HEK293 (cell line): ENCODE measurements at regions not wholly inside any gene's neighbourhood (a gene's known extent, or its start where the extent isn't known, plus 50 kb on each side); places are given as distances from the start of the nearest gene placed in this dataset.

ENCODE experiments used
- CTCF ChIA-PET: fragments of 350-600 bp; formaldehyde crosslinking; extraction: SDS; loops from one replicate; lab custom pipeline; 2021; ENCODE audit warnings: antibody characterized with exemption; lab: Yijun Ruan, JAX
- POLR2A ChIA-PET: fragments of 300-600 bp; formaldehyde crosslinking; extraction: SDS; loops from one replicate; lab custom pipeline; 2020; ENCODE audit warnings: antibody characterized with exemption, inconsistent platforms; lab: Yijun Ruan, JAX
- H3K27ac ChIP-seq: fragments of 200-500 bp; sonication (Bioruptor generic); 2 replicates; pipeline ENCODE4 v1.5.1; 2014; ENCODE audit warnings: low read depth, low read length, control low read depth, inconsistent platforms; ENCODE audit errors: extremely low read depth
- H3K36me3 ChIP-seq, 2 experiments: fragments of 200-500 bp in 1 of 2; sonication (Bioruptor generic) in 1 of 2; 1 replicate in 1 of 2; 2 replicates in 1 of 2; pipeline ENCODE4 v1.5.1; 2014 to 2017; ENCODE audit warnings: inconsistent platforms in 2 of 2, low read length in 2 of 2; ENCODE audit not compliant: control insufficient read depth in 2 of 2, insufficient read depth in 1 of 2
- H3K4me1 ChIP-seq: fragments of 200-500 bp; sonication (Bioruptor generic); 2 replicates; pipeline ENCODE4 v1.5.1; 2014; ENCODE audit warnings: mild to moderate bottlenecking, low read length, inconsistent platforms; ENCODE audit not compliant: control insufficient read depth, insufficient read depth
- H3K4me3 ChIP-seq: 2 replicates; pipeline ENCODE4 v1.5.1; 2011; ENCODE audit warnings: low read depth, mild to moderate bottlenecking, control low read depth, low read length, moderate library complexity
- H3K9me3 ChIP-seq: fragments of 200-500 bp; sonication (Bioruptor generic); 2 replicates; pipeline ENCODE4 v1.5.1; 2014; ENCODE audit warnings: low read depth, low read length, inconsistent platforms; ENCODE audit not compliant: control insufficient read depth, insufficient read depth
- HOXC10 ChIP-seq: sonication (generic); formaldehyde crosslinking; IDR thresholded peaks from 2 replicates; pipeline ENCODE4 v1.8.1; 2023; ENCODE audit warnings: mild to moderate bottlenecking, missing genetic modification reagents
- MYNN ChIP-seq: fragments of 450-650 bp; formaldehyde crosslinking; IDR thresholded peaks from 2 replicates; pipeline ENCODE4 v1.5.1; 2016; ENCODE audit warnings: missing biosample characterization, missing genetic modification characterization, borderline replicate concordance
- OVOL3 ChIP-seq: fragments of 450-650 bp; formaldehyde crosslinking; IDR thresholded peaks from 2 replicates; pipeline ENCODE4 v1.5.1; 2016; ENCODE audit warnings: missing biosample characterization, missing genetic modification characterization
- SETDB1 ChIP-seq: IDR thresholded peaks from one replicate; pipeline ENCODE4 v1.6.1; 2017; ENCODE audit warnings: mild to moderate bottlenecking, low read length, moderate library complexity, mixed read lengths; ENCODE audit not compliant: insufficient read length
- YY2 ChIP-seq: fragments of 450-650 bp; formaldehyde crosslinking; IDR thresholded peaks from 2 replicates; pipeline ENCODE4 v1.5.1; 2016; ENCODE audit warnings: missing biosample characterization, missing genetic modification characterization
- ZBTB48 ChIP-seq: fragments of 450-650 bp; formaldehyde crosslinking; IDR thresholded peaks from 2 replicates; pipeline ENCODE4 v1.5.1; 2016; ENCODE audit warnings: missing biosample characterization, missing genetic modification characterization
- ZNF138 ChIP-seq: fragments of 450-650 bp; formaldehyde crosslinking; IDR thresholded peaks from 2 replicates; pipeline ENCODE4 v1.5.1; 2016; ENCODE audit warnings: missing biosample characterization, missing genetic modification characterization, borderline replicate concordance
- ZNF23 ChIP-seq: fragments of 450-650 bp; formaldehyde crosslinking; IDR thresholded peaks from 2 replicates; pipeline ENCODE4 v1.5.1; 2016; ENCODE audit warnings: missing biosample characterization, missing genetic modification characterization, borderline replicate concordance
- ZNF274 ChIP-seq, 2 experiments: fragments of 200-500 bp in 1 of 2; fragments of 450-650 bp in 1 of 2; sonication (Bioruptor generic) in 1 of 2; formaldehyde crosslinking in 1 of 2; IDR thresholded peaks; 2 replicates each; pipeline versions ENCODE4 v1.5.1 to v1.6.1; 2014 to 2016; ENCODE audit warnings: borderline replicate concordance in 1 of 2, inconsistent platforms in 1 of 2, low read length in 1 of 2, missing biosample characterization in 1 of 2, missing genetic modification characterization in 1 of 2
- ZNF530 ChIP-seq: fragments of 450-650 bp; formaldehyde crosslinking; IDR thresholded peaks from 2 replicates; pipeline ENCODE4 v1.5.1; 2016; ENCODE audit warnings: low read depth, missing biosample characterization, missing genetic modification characterization
- ZNF555 ChIP-seq: fragments of 450-650 bp; formaldehyde crosslinking; conservative IDR thresholded peaks from 2 replicates; pipeline ENCODE4 v1.5.1; 2017; ENCODE audit warnings: missing biosample characterization, mild to moderate bottlenecking, missing genetic modification characterization, inconsistent platforms
- ZNF624 ChIP-seq: fragments of 450-650 bp; formaldehyde crosslinking; IDR thresholded peaks from 2 replicates; pipeline ENCODE4 v1.5.1; 2017; ENCODE audit warnings: missing biosample characterization, missing genetic modification characterization
- ZNF629 ChIP-seq: fragments of 450-650 bp; formaldehyde crosslinking; IDR thresholded peaks from 2 replicates; pipeline ENCODE4 v1.5.1; 2017; ENCODE audit warnings: missing biosample characterization, missing genetic modification characterization
- ZNF654 ChIP-seq: fragments of 450-650 bp; formaldehyde crosslinking; IDR thresholded peaks from 2 replicates; pipeline ENCODE4 v1.5.1; 2016; ENCODE audit warnings: low read depth, missing biosample characterization, missing genetic modification characterization
- ZNF658 ChIP-seq: fragments of 450-650 bp; formaldehyde crosslinking; IDR thresholded peaks from 2 replicates; pipeline ENCODE4; 2016; ENCODE audit warnings: missing biosample characterization, missing genetic modification characterization
- ZNF677 ChIP-seq: fragments of 450-650 bp; IDR thresholded peaks from 2 replicates; pipeline ENCODE4 v1.5.0; 2018; ENCODE audit warnings: missing biosample characterization, mild to moderate bottlenecking, missing genetic modification characterization, moderate library complexity
- ZNF707 ChIP-seq: fragments of 450-650 bp; formaldehyde crosslinking; IDR thresholded peaks from 2 replicates; pipeline ENCODE4 v1.5.1; 2016; ENCODE audit warnings: missing biosample characterization, missing genetic modification characterization
- TF ChIP-seq, protein P1 (sequence below): fragments of 450-650 bp; formaldehyde crosslinking; IDR thresholded peaks from 2 replicates; pipeline ENCODE4 v1.5.0; 2017; ENCODE audit warnings: missing biosample characterization, missing genetic modification characterization, borderline replicate concordance
- TF ChIP-seq, protein P2 (sequence below): fragments of 450-650 bp; formaldehyde crosslinking; IDR thresholded peaks from 2 replicates; pipeline ENCODE4 v1.5.1; 2016; ENCODE audit warnings: missing biosample characterization, missing genetic modification characterization
- TF ChIP-seq, protein P3 (sequence below): fragments of 450-650 bp; formaldehyde crosslinking; IDR thresholded peaks from 2 replicates; pipeline ENCODE4 v1.5.1; 2016; ENCODE audit warnings: missing biosample characterization, missing genetic modification characterization, low read depth

DNA sequence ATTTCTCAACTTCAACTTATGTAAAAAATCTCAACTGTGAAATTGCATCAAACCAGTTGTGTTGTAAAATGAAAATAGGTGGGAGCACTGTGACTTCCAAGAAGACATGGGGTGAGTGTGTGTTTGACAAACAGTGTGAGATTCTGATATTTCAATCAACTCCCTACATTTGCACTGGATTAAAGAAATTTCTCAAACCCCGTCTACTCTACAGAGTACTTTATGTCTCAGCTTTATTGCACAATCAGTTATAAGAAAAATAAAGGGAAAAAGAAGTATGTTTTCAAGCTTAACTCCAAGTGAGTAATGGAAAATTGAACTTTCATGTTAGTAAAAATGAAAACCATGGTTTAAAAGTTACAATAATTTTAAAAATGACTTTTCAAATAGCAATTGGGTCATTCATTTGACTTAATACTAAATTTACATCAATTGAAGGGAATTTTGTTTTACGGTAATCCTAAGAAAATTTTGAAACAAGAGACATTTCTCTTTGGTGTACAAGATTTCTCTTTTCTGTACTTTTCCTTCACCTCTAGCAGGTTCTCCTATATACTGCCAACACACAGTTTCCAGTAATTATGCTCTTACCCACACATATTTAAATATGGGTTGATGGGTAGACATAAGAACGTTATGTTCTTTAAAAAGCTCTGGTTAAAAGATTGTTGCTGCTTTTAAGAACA, 80.3 kb downstream of the CDO1 start:
- CTCF ChIA-PET, result interaction anchor here (0.6 kb wide), 1 partner anchor 37 kb away, joined by 3 read pairs; no protein-coding TSS in a partner anchor
- H3K27ac ChIP-seq, result no peak overlapping the region
- H3K4me1 ChIP-seq, result no peaks in the 10 kb centered on the region
- TF ChIP-seq SETDB1 (no peak), ZNF624 (tag by site-specific recombination) (no peak), ZNF629 (tag by site-specific recombination) (no peak), ZNF707 (tag by site-specific recombination) (no peak), ZBTB48 (tag by site-specific recombination) (no peak), ZNF555 (no peak), ZNF274 (IDR thresholded peaks at IDR 0.05; ENCODE audit: low read length) (no peak), ZNF274 (tag by site-specific recombination; IDR thresholded peaks at IDR 0.05; ENCODE audit: borderline replicate concordance) (no peak), HOXC10 (CRISPR knock-in tag) (no peak), ZNF677 (tag by site-specific recombination) (no peak), ZNF23 (no peak), ZNF530 (tag by site-specific recombination) (no peak), ZNF138 (no peak), ZNF654 (tag by site-specific recombination) (no peak), ZNF658 (no peak)
- TF ChIP-seq, protein P1, sequence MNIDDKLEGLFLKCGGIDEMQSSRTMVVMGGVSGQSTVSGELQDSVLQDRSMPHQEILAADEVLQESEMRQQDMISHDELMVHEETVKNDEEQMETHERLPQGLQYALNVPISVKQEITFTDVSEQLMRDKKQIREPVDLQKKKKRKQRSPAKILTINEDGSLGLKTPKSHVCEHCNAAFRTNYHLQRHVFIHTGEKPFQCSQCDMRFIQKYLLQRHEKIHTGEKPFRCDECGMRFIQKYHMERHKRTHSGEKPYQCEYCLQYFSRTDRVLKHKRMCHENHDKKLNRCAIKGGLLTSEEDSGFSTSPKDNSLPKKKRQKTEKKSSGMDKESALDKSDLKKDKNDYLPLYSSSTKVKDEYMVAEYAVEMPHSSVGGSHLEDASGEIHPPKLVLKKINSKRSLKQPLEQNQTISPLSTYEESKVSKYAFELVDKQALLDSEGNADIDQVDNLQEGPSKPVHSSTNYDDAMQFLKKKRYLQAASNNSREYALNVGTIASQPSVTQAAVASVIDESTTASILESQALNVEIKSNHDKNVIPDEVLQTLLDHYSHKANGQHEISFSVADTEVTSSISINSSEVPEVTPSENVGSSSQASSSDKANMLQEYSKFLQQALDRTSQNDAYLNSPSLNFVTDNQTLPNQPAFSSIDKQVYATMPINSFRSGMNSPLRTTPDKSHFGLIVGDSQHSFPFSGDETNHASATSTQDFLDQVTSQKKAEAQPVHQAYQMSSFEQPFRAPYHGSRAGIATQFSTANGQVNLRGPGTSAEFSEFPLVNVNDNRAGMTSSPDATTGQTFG, result no peak
- TF ChIP-seq, protein P2, sequence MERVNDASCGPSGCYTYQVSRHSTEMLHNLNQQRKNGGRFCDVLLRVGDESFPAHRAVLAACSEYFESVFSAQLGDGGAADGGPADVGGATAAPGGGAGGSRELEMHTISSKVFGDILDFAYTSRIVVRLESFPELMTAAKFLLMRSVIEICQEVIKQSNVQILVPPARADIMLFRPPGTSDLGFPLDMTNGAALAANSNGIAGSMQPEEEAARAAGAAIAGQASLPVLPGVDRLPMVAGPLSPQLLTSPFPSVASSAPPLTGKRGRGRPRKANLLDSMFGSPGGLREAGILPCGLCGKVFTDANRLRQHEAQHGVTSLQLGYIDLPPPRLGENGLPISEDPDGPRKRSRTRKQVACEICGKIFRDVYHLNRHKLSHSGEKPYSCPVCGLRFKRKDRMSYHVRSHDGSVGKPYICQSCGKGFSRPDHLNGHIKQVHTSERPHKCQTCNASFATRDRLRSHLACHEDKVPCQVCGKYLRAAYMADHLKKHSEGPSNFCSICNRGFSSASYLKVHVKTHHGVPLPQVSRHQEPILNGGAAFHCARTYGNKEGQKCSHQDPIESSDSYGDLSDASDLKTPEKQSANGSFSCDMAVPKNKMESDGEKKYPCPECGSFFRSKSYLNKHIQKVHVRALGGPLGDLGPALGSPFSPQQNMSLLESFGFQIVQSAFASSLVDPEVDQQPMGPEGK (tag by site-specific recombination), result no peak
- TF ChIP-seq, protein P3, sequence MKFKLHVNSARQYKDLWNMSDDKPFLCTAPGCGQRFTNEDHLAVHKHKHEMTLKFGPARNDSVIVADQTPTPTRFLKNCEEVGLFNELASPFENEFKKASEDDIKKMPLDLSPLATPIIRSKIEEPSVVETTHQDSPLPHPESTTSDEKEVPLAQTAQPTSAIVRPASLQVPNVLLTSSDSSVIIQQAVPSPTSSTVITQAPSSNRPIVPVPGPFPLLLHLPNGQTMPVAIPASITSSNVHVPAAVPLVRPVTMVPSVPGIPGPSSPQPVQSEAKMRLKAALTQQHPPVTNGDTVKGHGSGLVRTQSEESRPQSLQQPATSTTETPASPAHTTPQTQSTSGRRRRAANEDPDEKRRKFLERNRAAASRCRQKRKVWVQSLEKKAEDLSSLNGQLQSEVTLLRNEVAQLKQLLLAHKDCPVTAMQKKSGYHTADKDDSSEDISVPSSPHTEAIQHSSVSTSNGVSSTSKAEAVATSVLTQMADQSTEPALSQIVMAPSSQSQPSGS (tag by site-specific recombination), result no peak
- TF ChIP-seq, all 188 proteins: peak for 0
- POLR2A ChIA-PET, result no interaction called here
- Histone ChIP-seq H3K4me3 (no peak overlapping the region), H3K36me3 (no peaks in the 10 kb centered on the region), H3K9me3 (no peaks in the 10 kb centered on the region)

DNA sequence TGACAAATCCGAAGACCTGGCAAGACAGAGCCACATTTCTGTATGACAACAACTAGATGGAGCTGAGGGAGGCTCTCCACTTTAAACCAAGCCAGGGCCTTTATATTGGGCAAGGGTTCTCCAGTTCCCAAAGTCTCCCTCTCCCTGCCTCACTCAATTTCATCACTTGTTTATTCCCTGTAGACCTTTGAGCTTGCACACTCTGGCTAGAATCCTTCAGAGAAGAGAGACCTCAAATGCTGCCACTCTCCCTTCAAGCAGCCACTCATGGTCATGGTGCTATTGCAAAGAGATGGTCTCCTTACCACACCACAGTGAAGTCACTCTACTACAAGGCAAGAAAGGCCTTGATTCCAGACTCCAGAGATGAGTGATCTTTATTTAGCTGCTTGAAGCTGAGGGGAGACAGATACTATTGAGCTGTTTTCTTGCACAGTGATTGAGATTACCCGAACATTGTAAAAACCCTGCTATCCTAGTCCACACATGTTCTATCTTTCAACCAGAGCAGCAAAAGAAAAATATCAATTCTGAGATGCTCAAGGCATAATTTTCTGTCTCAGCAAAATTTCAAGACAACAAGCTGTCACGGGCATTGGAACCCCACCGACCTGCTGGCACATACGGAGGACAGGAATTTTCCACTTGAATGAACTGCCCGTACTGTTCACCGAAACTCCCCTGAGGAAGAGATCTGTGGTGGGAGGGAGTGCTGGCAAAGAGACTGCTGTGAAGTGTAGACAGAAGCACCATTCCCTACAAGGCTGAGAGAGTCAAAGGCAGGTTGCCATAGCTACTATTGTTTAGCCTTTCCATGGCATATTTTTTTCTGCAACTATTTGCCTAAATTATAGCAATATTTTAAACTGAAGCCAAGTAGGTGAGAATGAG, 81.1 kb downstream of the CDO1 start:
- Histone ChIP-seq H3K4me3 (no peak overlapping the region), H3K4me1 (no peaks in the 10 kb centered on the region), H3K27ac (no peak overlapping the region), H3K9me3 (no peaks in the 10 kb centered on the region), H3K36me3 (no peaks in the 10 kb centered on the region)
- POLR2A ChIA-PET, result no interaction called here
- CTCF ChIA-PET, result interaction anchor here (0.6 kb wide), 1 partner anchor 38 kb away, joined by 3 read pairs; no protein-coding TSS in a partner anchor
- TF ChIP-seq MYNN (tag by site-specific recombination), result no peak
- TF ChIP-seq YY2 (tag by site-specific recombination), result no peak
- TF ChIP-seq OVOL3, result no peak
